Right ventricle myocardium superior (tissue), 1 donor: ENCODE measurements at regions not wholly inside any gene's neighbourhood (a gene's known extent, or its start where the extent isn't known, plus 50 kb on each side); places are given as distances from the start of the nearest gene placed in this dataset.
"Not testable (repeated sequence)": the region's sequence is repeated elsewhere in the genome, so short reads cannot be mapped to it uniquely, and the experiment has no call there.

ENCODE experiments used
- ATAC-seq: fragments of 200-7000 bp; cut with Tn5 transposase; one replicate; pipeline ENCODE4 v1.9.1; 2020; ENCODE audit warnings: mild to moderate bottlenecking; ENCODE audit not compliant: poor library complexity
- DNase-seq: peaks from one replicate; pipeline ENCODE4 v3.0.0-alpha.2; 2020
- intact Hi-C: fragments of 100-400 bp; cut with DNase I; formaldehyde crosslinking; loops from one replicate; pipeline ENCODE4 v1.11.2; 2022
- donor health status: DM: no; HTN: yes; CAD: no; lungs with severe emphysema.

GRCh38 chr15:63434576-63435186, 53.0 kb upstream of the CA12 start:
- intact Hi-C loops = no loop called here
- DNase-seq = no peak
- ATAC-seq = no peak

GRCh38 chr15:63435204-63435820, 53.7 kb upstream of the CA12 start:
- DNase-seq (no peak), ATAC-seq (no peak)
- intact Hi-C loops = no loop called here

- ATAC-seq = peak; percentile 14
- no peak for DNase-seq
- intact Hi-C loops = no loop called here
These were observed 54.7 kb upstream of the CA12 start for GRCh38 chr15:63436341-63436740.

GRCh38 chr15:63436872-63437375, 55.3 kb upstream of the CA12 start:
- peak; percentile 88 for DNase-seq
- peak; percentile 85 for ATAC-seq
- intact Hi-C loops = no loop called here

- no peak for DNase-seq
- intact Hi-C loops = no loop called here
- ATAC-seq = no peak
These were observed 58.1 kb upstream of the CA12 start for GRCh38 chr15:63439536-63440264.

GRCh38 chr15:63440265-63440648, 58.6 kb upstream of the CA12 start:
- ATAC-seq = no peak
- intact Hi-C loops = no loop called here
- no peak for DNase-seq

GRCh38 chr15:63440756-63441155, 59.1 kb upstream of the CA12 start:
- DNase-seq (no peak), ATAC-seq (no peak)
- intact Hi-C loops = no loop called here

GRCh38 chr15:63441266-63441665, 59.6 kb upstream of the CA12 start:
- intact Hi-C loops = no loop called here
- ATAC-seq = no peak
- no peak for DNase-seq

GRCh38 chr15:63442080-63442479, 60.4 kb upstream of the CA12 start:
- intact Hi-C loops = no loop called here
- ATAC-seq (no peak), DNase-seq (no peak)

- no peak for DNase-seq
- no peak for ATAC-seq
- intact Hi-C loops = no loop called here
These were observed 59.8 kb upstream of the USP3 start for GRCh38 chr15:63444611-63445010.

GRCh38 chr15:63446255-63446654, 58.1 kb upstream of the USP3 start:
- DNase-seq (no peak), ATAC-seq (no peak)
- intact Hi-C loops = no loop called here

- DNase-seq (no peak), ATAC-seq (peak; percentile 37)
- intact Hi-C loops = no loop called here
These were observed 57.2 kb upstream of the USP3 start for GRCh38 chr15:63447017-63447676.

- intact Hi-C loops = no loop called here
- ATAC-seq (peak; percentile 80), DNase-seq (no peak)
These were observed 56.1 kb upstream of the USP3 start for GRCh38 chr15:63448266-63448665.

GRCh38 chr15:63448872-63449555, 55.4 kb upstream of the USP3 start:
- intact Hi-C loops, ATAC-seq: not testable (repeated sequence)
- peak; percentile 72 for DNase-seq

GRCh38 chr15:63449731-63450130, 54.7 kb upstream of the USP3 start:
- intact Hi-C loops = no loop called here
- DNase-seq (no peak), ATAC-seq (no peak)

- DNase-seq (no peak), ATAC-seq (no peak)
- intact Hi-C loops = no loop called here
These were observed 53.5 kb upstream of the USP3 start for GRCh38 chr15:63450884-63451225.

GRCh38 chr15:63451671-63452315, 52.6 kb upstream of the USP3 start:
- ATAC-seq (no peak), DNase-seq (no peak)
- intact Hi-C loops = no loop called here

GRCh38 chr15:63452552-63453136, 51.7 kb upstream of the USP3 start:
- intact Hi-C loops = no loop called here
- DNase-seq (no peak), ATAC-seq (no peak)
